ENCODE measurements at regions not wholly inside any gene's neighbourhood (a gene's known extent, or its start where the extent isn't known, plus 50 kb on each side); places are given as distances from the start of the nearest gene placed in this dataset.

GRCh38 chr4:14221176-14221575 is 593.7 kb upstream of the BOD1L1 start:
- TF ChIP-seq CTCF (conservative IDR thresholded peaks at IDR 0.05): no peak
- H3K4me3 Mint-ChIP-seq: no peak overlapping the region
- Histone ChIP-seq H3K4me3 (ENCODE audit: low read length) (no peak overlapping the region), H3K36me3 (ENCODE audit: control insufficient read depth, insufficient read depth, low read length) (no peaks in the 10 kb centered on the region), H3K27ac (ENCODE audit: low read depth, low read length) (no peak overlapping the region), H3K9me3 (ENCODE audit: control insufficient read depth, low read length) (no peaks in the 10 kb centered on the region), H3K4me1 (ENCODE audit: control insufficient read depth, insufficient read depth, low read length) (no peaks in the 10 kb centered on the region), H3K27me3 (ENCODE audit: control insufficient read depth, insufficient read depth, low read length, poor library complexity, severe bottlenecking) (no peaks in the 10 kb centered on the region), H3K9ac (ENCODE audit: extremely low read depth, low read length, poor library complexity, severe bottlenecking) (no peak overlapping the region)
- DNase-seq: no peak
- H3K27me3 Mint-ChIP-seq (ENCODE audit: insufficient read depth): no peaks in the 10 kb centered on the region
- H3K9me3 Mint-ChIP-seq: no peaks in the 10 kb centered on the region
- H3K27ac Mint-ChIP-seq: no peak overlapping the region
- no peaks in the 10 kb centered on the region for H3K36me3 Mint-ChIP-seq (ENCODE audit: low read depth)
- H3K4me1 Mint-ChIP-seq: peaks cover 10% of the 10 kb centered on the region
- WGBS, 2 experiments (ENCODE audit: insufficient coverage in 1 of 2, insufficient read length in 1 of 2): 80 to 98% methylated on average over 1 to 3 of the region's 3 CpGs

GRCh38 chr4:14222377-14223029 is 595.0 kb upstream of the BOD1L1 start:
- Histone ChIP-seq H3K27me3 (ENCODE audit: control insufficient read depth, insufficient read depth, low read length, poor library complexity, severe bottlenecking) (no peaks in the 10 kb centered on the region), H3K9me3 (ENCODE audit: control insufficient read depth, low read length) (no peaks in the 10 kb centered on the region), H3K4me3 (ENCODE audit: low read length) (no peak overlapping the region), H3K9ac (ENCODE audit: extremely low read depth, low read length, poor library complexity, severe bottlenecking) (no peak overlapping the region), H3K36me3 (ENCODE audit: control insufficient read depth, insufficient read depth, low read length) (no peaks in the 10 kb centered on the region), H3K27ac (ENCODE audit: low read depth, low read length) (no peak overlapping the region), H3K4me1 (ENCODE audit: control insufficient read depth, insufficient read depth, low read length) (no peaks in the 10 kb centered on the region)
- TF ChIP-seq CTCF (conservative IDR thresholded peaks at IDR 0.05): no peak
- H3K27me3 Mint-ChIP-seq (ENCODE audit: insufficient read depth): no peaks in the 10 kb centered on the region
- no peaks in the 10 kb centered on the region for H3K36me3 Mint-ChIP-seq (ENCODE audit: low read depth)
- 93 to 94% methylated on average over 2 to 4 of the region's 4 CpGs for WGBS, 2 experiments (ENCODE audit: insufficient coverage in 1 of 2, insufficient read length in 1 of 2)
- H3K9me3 Mint-ChIP-seq: no peaks in the 10 kb centered on the region
- H3K4me3 Mint-ChIP-seq: no peak overlapping the region
- no peak overlapping the region for H3K27ac Mint-ChIP-seq
- H3K4me1 Mint-ChIP-seq: peaks cover 17% of the 10 kb centered on the region
- no peak for DNase-seq

- no peak for DNase-seq
- no peaks in the 10 kb centered on the region for H3K36me3 Mint-ChIP-seq (ENCODE audit: low read depth)
- H3K4me1 Mint-ChIP-seq: peaks cover 17% of the 10 kb centered on the region
These were observed 595.9 kb upstream of the BOD1L1 start for GRCh38 chr4:14223461-14223860.

More at GRCh38 chr4:14223461-14223860, 595.9 kb upstream of the BOD1L1 start:
- Mint-ChIP-seq H3K27me3 (ENCODE audit: insufficient read depth) (no peaks in the 10 kb centered on the region), H3K9me3 (no peaks in the 10 kb centered on the region), H3K27ac (no peak overlapping the region), H3K4me3 (no peak overlapping the region)
- H3K4me3 ChIP-seq (ENCODE audit: low read length): no peak overlapping the region
- TF ChIP-seq CTCF (conservative IDR thresholded peaks at IDR 0.05): no peak
- no peaks in the 10 kb centered on the region for H3K9me3 ChIP-seq (ENCODE audit: control insufficient read depth, low read length)
- H3K9ac ChIP-seq (ENCODE audit: extremely low read depth, low read length, poor library complexity, severe bottlenecking): no peak overlapping the region
- no peak overlapping the region for H3K27ac ChIP-seq (ENCODE audit: low read depth, low read length)
- no peaks in the 10 kb centered on the region for H3K36me3 ChIP-seq (ENCODE audit: control insufficient read depth, insufficient read depth, low read length)
- WGBS, 2 experiments (ENCODE audit: insufficient coverage in 1 of 2, insufficient read length in 1 of 2): 100% methylated on average over 1 of the region's 1 CpG; no CpG with 5 or more reads in 1 of the 2 experiments
- no peaks in the 10 kb centered on the region for H3K27me3 ChIP-seq (ENCODE audit: control insufficient read depth, insufficient read depth, low read length, poor library complexity, severe bottlenecking)
- H3K4me1 ChIP-seq (ENCODE audit: control insufficient read depth, insufficient read depth, low read length): no peaks in the 10 kb centered on the region
